Muscle of arm (tissue), 1 donor: ENCODE measurements at regions not wholly inside any gene's neighbourhood (a gene's known extent, or its start where the extent isn't known, plus 50 kb on each side); places are given as distances from the start of the nearest gene placed in this dataset.
"Not testable (repeated sequence)": the region's sequence is repeated elsewhere in the genome, so short reads cannot be mapped to it uniquely, and the experiment has no call there.

Experiments
- DNase-seq: peaks from one replicate; pipeline ENCODE4 v3.0.0-alpha.2; 2013

- no peak for DNase-seq
These were observed 233.0 kb upstream of the PRKD1 start for GRCh38 chr14:30160608-30161007.

GRCh38 chr14:30162066-30162465 is 234.4 kb upstream of the PRKD1 start:
- no peak for DNase-seq

- no peak for DNase-seq
These were observed 237.6 kb upstream of the PRKD1 start for GRCh38 chr14:30165255-30165654.

- DNase-seq, result no peak
These were observed 250.1 kb upstream of the PRKD1 start for GRCh38 chr14:30177781-30178180.

- no peak for DNase-seq
These were observed 251.9 kb upstream of the PRKD1 start for GRCh38 chr14:30179381-30180130.

GRCh38 chr14:30180219-30180618 is 252.6 kb upstream of the PRKD1 start:
- DNase-seq, result no peak

- no peak for DNase-seq
These were observed 258.2 kb upstream of the PRKD1 start for GRCh38 chr14:30185832-30186231.

- DNase-seq, result no peak
These were observed 264.1 kb upstream of the PRKD1 start for GRCh38 chr14:30191639-30192279.

- no peak for DNase-seq
These were observed 265.5 kb upstream of the PRKD1 start for GRCh38 chr14:30193101-30193500.

GRCh38 chr14:30193845-30194501 is 266.3 kb upstream of the PRKD1 start:
- DNase-seq, result peak; percentile 9

- peak; percentile 9 for DNase-seq
These were observed 267.1 kb upstream of the PRKD1 start for GRCh38 chr14:30194741-30195148.

GRCh38 chr14:30195941-30196340 is 268.3 kb upstream of the PRKD1 start:
- no peak for DNase-seq

GRCh38 chr14:30196861-30197260 is 269.2 kb upstream of the PRKD1 start:
- DNase-seq, result no peak

- DNase-seq, result not testable (repeated sequence)
These were observed 271.1 kb upstream of the PRKD1 start for GRCh38 chr14:30198720-30199119.

GRCh38 chr14:30204431-30204980 is 276.9 kb upstream of the PRKD1 start:
- no peak for DNase-seq

GRCh38 chr14:30209136-30209535 is 281.5 kb upstream of the PRKD1 start:
- DNase-seq, result no peak

GRCh38 chr14:30210630-30211029 is 283.0 kb upstream of the PRKD1 start:
- DNase-seq, result no peak

GRCh38 chr14:30211326-30211725 is 283.7 kb upstream of the PRKD1 start:
- DNase-seq, result no peak

- DNase-seq, result no peak
These were observed 286.4 kb upstream of the PRKD1 start for GRCh38 chr14:30214014-30214413.

GRCh38 chr14:30214461-30215090 is 286.9 kb upstream of the PRKD1 start:
- DNase-seq, result peak; percentile 74

- no peak for DNase-seq
These were observed 291.3 kb upstream of the PRKD1 start for GRCh38 chr14:30218907-30219306.

- DNase-seq, result no peak
These were observed 293.9 kb upstream of the PRKD1 start for GRCh38 chr14:30221546-30221945.
